ENCODE measurements at regions not wholly inside any gene's neighbourhood (a gene's known extent, or its start where the extent isn't known, plus 50 kb on each side); places are given as distances from the start of the nearest gene placed in this dataset.

DNA sequence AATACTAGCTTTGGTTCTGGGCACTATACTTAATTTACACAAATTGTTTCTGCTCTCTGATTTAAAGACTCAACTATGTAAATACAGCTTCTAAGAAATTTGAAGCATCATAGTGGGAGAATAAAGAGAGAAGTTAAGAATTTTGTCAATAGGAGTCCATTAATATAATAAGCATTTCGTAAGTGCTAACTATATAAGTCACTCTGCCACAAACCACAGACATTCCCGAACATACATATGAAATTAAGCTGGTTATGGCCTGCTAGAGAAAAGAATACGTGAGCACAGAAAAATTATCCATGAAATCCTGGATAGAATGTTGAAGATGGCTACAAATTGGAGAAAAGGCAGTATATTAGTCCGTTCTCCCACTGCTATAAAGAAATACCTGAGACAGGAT is 526.2 kb downstream of the MRPL39 start:
- no peak for TF ChIP-seq POLR2AphosphoS5 (IDR thresholded peaks at IDR 0.05; ENCODE audit: low read depth, low read length)
- TF ChIP-seq POLR2A (IDR thresholded peaks at IDR 0.05; ENCODE audit: low read depth, low read length), result no peak
